ENCODE measurements at regions not wholly inside any gene's neighbourhood (a gene's known extent, or its start where the extent isn't known, plus 50 kb on each side); places are given as distances from the start of the nearest gene placed in this dataset.

DNA sequence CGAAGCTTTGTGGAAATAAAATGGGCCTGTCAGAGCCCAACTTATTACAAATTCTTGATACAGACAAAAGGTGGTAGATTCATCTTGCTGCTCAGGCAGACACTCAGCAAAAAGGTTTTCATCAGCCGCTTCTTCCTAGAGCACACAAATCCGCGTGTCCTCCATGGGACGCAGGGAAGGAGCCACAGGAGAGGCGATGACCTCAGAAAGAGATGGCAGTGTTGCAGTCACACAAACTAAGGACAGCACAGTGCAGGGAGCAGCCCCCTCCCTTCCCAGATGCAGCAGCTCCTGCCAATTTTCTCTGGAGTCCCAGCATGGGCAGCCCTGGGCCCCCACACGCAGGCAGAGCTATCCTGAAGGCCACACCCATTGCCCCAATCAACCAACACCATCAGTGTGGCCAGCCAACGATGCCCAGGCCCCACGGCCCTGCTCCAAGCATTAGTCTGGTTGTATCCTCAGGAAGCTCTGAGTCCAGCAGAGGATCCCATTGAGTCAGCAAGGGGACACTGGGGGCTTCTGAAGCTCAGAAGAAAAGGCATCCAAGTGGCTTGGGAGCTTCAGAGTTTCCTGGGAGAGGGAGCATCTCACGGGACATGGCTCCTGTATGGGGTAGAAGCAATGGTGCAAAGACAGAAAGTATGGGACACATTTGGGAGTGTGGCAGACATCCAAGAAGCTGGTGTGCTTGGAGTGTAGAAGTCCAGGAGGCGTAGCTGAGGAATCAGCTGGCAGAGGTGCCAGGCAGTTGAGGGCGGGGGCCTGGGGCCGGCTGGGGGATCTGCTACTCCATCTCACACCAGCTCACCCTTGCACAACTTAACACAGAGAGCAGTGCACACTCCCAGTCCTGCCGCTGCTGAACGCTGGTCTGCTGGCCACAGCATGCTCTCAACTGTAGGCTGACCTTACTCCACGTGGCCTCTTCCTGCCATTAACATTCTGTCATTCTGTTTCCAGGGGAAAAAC, 142.1 kb upstream of the CST7 start:
- Mint-ChIP-seq H3K36me3 (ENCODE audit: low read depth) (no peaks in the 10 kb centered on the region), H3K27me3 (ENCODE audit: low read depth) (no peaks in the 10 kb centered on the region), H3K4me3 (no peak overlapping the region), H3K9me3 (no peaks in the 10 kb centered on the region), H3K4me1 (peaks cover 6% of the 10 kb centered on the region), H3K27ac (ENCODE audit: unreplicated experiment) (no peak overlapping the region)
- TF ChIP-seq, protein P1, sequence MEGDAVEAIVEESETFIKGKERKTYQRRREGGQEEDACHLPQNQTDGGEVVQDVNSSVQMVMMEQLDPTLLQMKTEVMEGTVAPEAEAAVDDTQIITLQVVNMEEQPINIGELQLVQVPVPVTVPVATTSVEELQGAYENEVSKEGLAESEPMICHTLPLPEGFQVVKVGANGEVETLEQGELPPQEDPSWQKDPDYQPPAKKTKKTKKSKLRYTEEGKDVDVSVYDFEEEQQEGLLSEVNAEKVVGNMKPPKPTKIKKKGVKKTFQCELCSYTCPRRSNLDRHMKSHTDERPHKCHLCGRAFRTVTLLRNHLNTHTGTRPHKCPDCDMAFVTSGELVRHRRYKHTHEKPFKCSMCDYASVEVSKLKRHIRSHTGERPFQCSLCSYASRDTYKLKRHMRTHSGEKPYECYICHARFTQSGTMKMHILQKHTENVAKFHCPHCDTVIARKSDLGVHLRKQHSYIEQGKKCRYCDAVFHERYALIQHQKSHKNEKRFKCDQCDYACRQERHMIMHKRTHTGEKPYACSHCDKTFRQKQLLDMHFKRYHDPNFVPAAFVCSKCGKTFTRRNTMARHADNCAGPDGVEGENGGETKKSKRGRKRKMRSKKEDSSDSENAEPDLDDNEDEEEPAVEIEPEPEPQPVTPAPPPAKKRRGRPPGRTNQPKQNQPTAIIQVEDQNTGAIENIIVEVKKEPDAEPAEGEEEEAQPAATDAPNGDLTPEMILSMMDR (conservative IDR thresholded peaks at IDR 0.05): no peak
- no peak for DNase-seq (ENCODE audit: low read depth, low spot score)

DNA sequence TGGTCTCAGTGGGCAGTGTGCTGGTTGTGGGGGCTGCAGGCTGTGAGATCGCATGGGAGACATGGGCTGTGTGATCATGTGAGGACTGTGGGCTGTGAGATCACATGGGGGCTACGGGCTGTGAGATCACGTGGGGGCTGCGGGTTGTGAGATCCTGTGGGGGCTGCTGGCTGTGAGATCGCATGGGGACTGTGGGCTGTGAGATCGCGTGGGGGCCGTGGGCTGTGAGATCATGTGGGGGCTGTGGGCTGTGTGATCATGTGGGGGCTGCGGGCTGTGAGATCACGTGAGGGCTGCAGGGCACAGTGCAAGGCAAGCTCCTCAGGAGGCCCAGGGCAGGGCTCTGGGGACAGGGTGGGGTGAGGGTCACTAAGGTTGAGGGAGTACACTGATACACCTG, 140.5 kb upstream of the CST7 start:
- Mint-ChIP-seq H3K9me3 (no peaks in the 10 kb centered on the region), H3K4me1 (peaks cover 6% of the 10 kb centered on the region), H3K36me3 (ENCODE audit: low read depth) (no peaks in the 10 kb centered on the region), H3K27ac (ENCODE audit: unreplicated experiment) (peak overlapping the region; percentile 13), H3K27me3 (ENCODE audit: low read depth) (no peaks in the 10 kb centered on the region), H3K4me3 (no peak overlapping the region)
- TF ChIP-seq, protein P1 (conservative IDR thresholded peaks at IDR 0.05): no peak
- DNase-seq (ENCODE audit: low read depth, low spot score): no peak

DNA sequence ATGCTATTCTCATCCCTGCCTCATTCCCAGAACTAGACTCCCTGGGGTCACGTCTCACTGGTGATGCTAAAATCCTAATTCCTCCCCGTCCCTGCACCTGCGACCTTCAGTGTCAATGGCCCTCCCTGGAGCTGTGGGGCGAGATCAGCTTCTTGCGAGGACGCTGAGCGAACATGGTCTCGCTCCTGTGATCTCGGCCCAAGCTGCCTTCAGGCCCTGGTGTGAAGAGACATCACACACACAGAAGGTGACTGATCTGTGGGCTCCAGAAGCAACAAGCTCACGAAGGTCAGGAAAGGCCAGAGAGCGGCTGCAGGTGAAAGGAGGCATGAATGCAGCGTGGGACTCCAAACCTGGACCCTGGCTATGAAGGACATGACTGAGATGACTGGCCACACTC, 139.5 kb upstream of the CST7 start:
- H3K4me3 Mint-ChIP-seq: no peak overlapping the region
- H3K27me3 Mint-ChIP-seq (ENCODE audit: low read depth): no peaks in the 10 kb centered on the region

DNA sequence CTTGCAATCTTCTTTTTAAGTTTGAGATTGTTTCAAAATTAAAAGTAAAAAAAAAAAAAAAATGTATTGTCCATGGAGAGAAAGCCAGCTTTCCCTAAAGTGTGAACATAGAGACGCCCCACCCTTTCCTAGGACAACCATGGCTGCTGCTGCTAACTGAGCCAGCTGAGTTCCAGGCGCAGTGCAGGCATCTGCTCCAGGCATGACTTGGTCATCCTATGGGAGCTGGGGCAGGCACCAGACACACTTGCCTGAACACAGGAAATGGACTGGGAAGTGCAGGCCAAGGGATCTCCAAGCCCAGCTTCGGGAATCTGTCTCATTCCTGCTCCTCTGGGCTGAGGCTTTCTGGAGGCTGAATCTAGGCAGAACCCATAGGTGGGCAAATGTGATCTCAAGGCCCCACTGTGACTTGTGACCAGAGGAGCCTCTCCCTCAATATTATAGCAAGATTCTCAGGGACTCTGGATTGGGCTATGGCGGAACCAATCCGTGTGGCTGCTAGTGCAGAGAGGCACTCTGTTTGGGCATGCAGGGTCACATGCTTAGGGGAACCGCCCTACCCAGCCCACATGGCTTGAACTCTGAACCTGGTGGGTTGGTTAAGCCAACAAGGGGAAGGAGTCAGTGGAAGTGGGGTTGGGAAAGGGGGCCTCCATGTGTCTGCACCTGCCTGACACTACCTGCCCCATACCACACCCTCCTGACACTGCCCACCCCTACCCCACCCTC, 138.2 kb upstream of the CST7 start:
- no peak for DNase-seq (ENCODE audit: low read depth, low spot score)
- Mint-ChIP-seq H3K36me3 (ENCODE audit: low read depth) (no peaks in the 10 kb centered on the region), H3K4me3 (no peak overlapping the region), H3K27me3 (ENCODE audit: low read depth) (no peaks in the 10 kb centered on the region), H3K9me3 (no peaks in the 10 kb centered on the region), H3K4me1 (no peaks in the 10 kb centered on the region), H3K27ac (ENCODE audit: unreplicated experiment) (no peak overlapping the region)
- TF ChIP-seq, protein P1 (conservative IDR thresholded peaks at IDR 0.05): no peak

More for the DNA sequence above, 139.5 kb upstream of the CST7 start:
- Mint-ChIP-seq H3K4me1 (peaks cover 6% of the 10 kb centered on the region), H3K9me3 (no peaks in the 10 kb centered on the region), H3K36me3 (ENCODE audit: low read depth) (no peaks in the 10 kb centered on the region), H3K27ac (ENCODE audit: unreplicated experiment) (no peak overlapping the region)
- DNase-seq (ENCODE audit: low read depth, low spot score): no peak
- TF ChIP-seq, protein P1 (conservative IDR thresholded peaks at IDR 0.05): no peak

DNA sequence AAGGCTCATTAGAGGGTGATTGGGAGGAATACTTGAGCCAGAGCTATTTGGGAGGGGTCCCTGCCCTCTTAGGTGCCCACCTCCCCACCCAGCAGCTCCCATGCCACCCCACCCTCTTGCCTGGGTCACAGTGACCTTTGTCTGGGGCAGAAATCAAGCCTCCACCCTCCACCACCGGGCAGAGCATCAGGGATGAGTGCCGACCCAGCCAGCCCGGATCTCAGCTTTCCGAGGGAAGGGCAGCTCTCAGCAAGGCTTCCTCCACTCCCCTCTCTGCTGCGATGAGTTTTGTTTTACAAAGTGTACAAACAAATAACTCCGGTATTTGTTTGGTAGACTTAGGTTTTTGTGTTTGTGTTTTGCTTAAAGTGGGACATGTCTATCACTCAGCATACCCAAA, 136.7 kb upstream of the CST7 start:
- H3K36me3 Mint-ChIP-seq (ENCODE audit: low read depth): no peaks in the 10 kb centered on the region
- H3K27ac Mint-ChIP-seq (ENCODE audit: unreplicated experiment): no peak overlapping the region
- no peaks in the 10 kb centered on the region for H3K9me3 Mint-ChIP-seq
- no peaks in the 10 kb centered on the region for H3K4me1 Mint-ChIP-seq
- TF ChIP-seq, protein P1 (conservative IDR thresholded peaks at IDR 0.05): no peak
- no peaks in the 10 kb centered on the region for H3K27me3 Mint-ChIP-seq (ENCODE audit: low read depth)
- DNase-seq (ENCODE audit: low read depth, low spot score): no peak
- no peak overlapping the region for H3K4me3 Mint-ChIP-seq
